Activated CD8-positive, alpha-beta memory T cell treated with anti-CD3 and anti-CD28 coated beads for 4 hours (primary cell): ENCODE measurements at regions not wholly inside any gene's neighbourhood (a gene's known extent, or its start where the extent isn't known, plus 50 kb on each side); places are given as distances from the start of the nearest gene placed in this dataset.

Source experiments
- DNase-seq, 2 donors: peaks; one replicate each; pipeline ENCODE4 v3.0.0-alpha.2; 2020; ENCODE audit warnings: low read depth in 2 of 2

GRCh38 chr1:101290922-101291561, 54.2 kb downstream of the S1PR1 start:
- DNase-seq, result no peak

GRCh38 chr1:101291562-101292380, 55.0 kb downstream of the S1PR1 start:
- DNase-seq, result no peak

GRCh38 chr1:101293461-101294051, 56.7 kb downstream of the S1PR1 start:
- peak in 1 of 2 donors; percentile 63 for DNase-seq

GRCh38 chr1:101295209-101295608, 58.4 kb downstream of the S1PR1 start:
- DNase-seq, result no peak

- no peak for DNase-seq
Observed at GRCh38 chr1:101298663-101299062, 61.8 kb downstream of the S1PR1 start.

- no peak for DNase-seq
Observed at GRCh38 chr1:101299141-101299540, 62.3 kb downstream of the S1PR1 start.

GRCh38 chr1:101299710-101300109, 62.9 kb downstream of the S1PR1 start:
- DNase-seq, result no peak

GRCh38 chr1:101300916-101301315, 64.1 kb downstream of the S1PR1 start:
- no peak for DNase-seq

GRCh38 chr1:101301446-101302057, 64.7 kb downstream of the S1PR1 start:
- no peak for DNase-seq

GRCh38 chr1:101302831-101303511, 66.2 kb downstream of the S1PR1 start:
- DNase-seq, result no peak

- DNase-seq, result no peak
Observed at GRCh38 chr1:101307985-101308689, 71.3 kb downstream of the S1PR1 start.

- DNase-seq, result no peak
Observed at GRCh38 chr1:101308935-101309333, 72.1 kb downstream of the S1PR1 start.

- peak; percentile 54 to 58 for DNase-seq
Observed at GRCh38 chr1:101309334-101310311, 72.8 kb downstream of the S1PR1 start.

- DNase-seq, result no peak
Observed at GRCh38 chr1:101310506-101310905, 73.7 kb downstream of the S1PR1 start.

- no peak for DNase-seq
Observed at GRCh38 chr1:101311146-101311920, 74.5 kb downstream of the S1PR1 start.

GRCh38 chr1:101312147-101312546, 75.3 kb downstream of the S1PR1 start:
- DNase-seq, result no peak

- DNase-seq, result no peak
Observed at GRCh38 chr1:101313356-101313755, 76.5 kb downstream of the S1PR1 start.

- DNase-seq, result no peak
Observed at GRCh38 chr1:101314244-101314643, 77.4 kb downstream of the S1PR1 start.

- no peak for DNase-seq
Observed at GRCh38 chr1:101316256-101316655, 79.4 kb downstream of the S1PR1 start.
